ENCODE measurements at regions not wholly inside any gene's neighbourhood (a gene's known extent, or its start where the extent isn't known, plus 50 kb on each side); places are given as distances from the start of the nearest gene placed in this dataset.
"Not testable (repeated sequence)": the region's sequence is repeated elsewhere in the genome, so short reads cannot be mapped to it uniquely, and the experiment has no call there.

GRCh38 chr10:30709700-30710358 lies 80.3 kb upstream of the LYZL2 start:
- intact Hi-C loops (cut with micrococcal nuclease) = loop anchor here (10.0 kb wide), 2 partner anchors 605 to 1215 kb away; partner anchors contain the start of genes ARHGAP12 and ZEB1

GRCh38 chr10:30709229-30709628 lies 79.7 kb upstream of the LYZL2 start:
- Mint-ChIP-seq H3K4me1 (peaks cover 27% of the 10 kb centered on the region), H3K9me3 (peaks cover 16% of the 10 kb centered on the region), H3K36me3 (ENCODE audit: low read depth) (peaks cover 15% of the 10 kb centered on the region), H3K27ac (peak overlapping the region; percentile 55), H3K4me3 (no peak overlapping the region), H3K27me3 (no peaks in the 10 kb centered on the region)
- intact Hi-C loops (cut with micrococcal nuclease) = loop anchor here (10.0 kb wide), 2 partner anchors 606 to 1216 kb away; partner anchors contain the start of genes ARHGAP12 and ZEB1
- no peak for DNase-seq

More at GRCh38 chr10:30709700-30710358, 80.3 kb upstream of the LYZL2 start:
- H3K4me3 Mint-ChIP-seq = no peak overlapping the region
- peaks cover 22% of the 10 kb centered on the region for H3K4me1 Mint-ChIP-seq
- H3K9me3 Mint-ChIP-seq = peaks cover 21% of the 10 kb centered on the region
- DNase-seq = no peak
- H3K36me3 Mint-ChIP-seq (ENCODE audit: low read depth) = peaks cover 17% of the 10 kb centered on the region
- H3K27me3 Mint-ChIP-seq = no peaks in the 10 kb centered on the region
- peak overlapping the region; percentile 55 for H3K27ac Mint-ChIP-seq

- intact Hi-C loops (cut with micrococcal nuclease) = loop anchor here (10.0 kb wide), 2 partner anchors 607 to 1217 kb away; partner anchors contain the start of genes ARHGAP12 and ZEB1
- no peak overlapping the region for H3K4me3 Mint-ChIP-seq
- peaks cover 8% of the 10 kb centered on the region for H3K36me3 Mint-ChIP-seq (ENCODE audit: low read depth)
- DNase-seq = no peak
- peaks cover 36% of the 10 kb centered on the region for H3K4me1 Mint-ChIP-seq
- no peaks in the 10 kb centered on the region for H3K27me3 Mint-ChIP-seq
- peaks cover 13% of the 10 kb centered on the region for H3K9me3 Mint-ChIP-seq
- no peak overlapping the region for H3K27ac Mint-ChIP-seq
These were observed 78.7 kb upstream of the LYZL2 start for GRCh38 chr10:30708234-30708633.

GRCh38 chr10:30706189-30706588 lies 76.6 kb upstream of the LYZL2 start:
- peaks cover 52% of the 10 kb centered on the region for H3K4me1 Mint-ChIP-seq
- H3K36me3 Mint-ChIP-seq (ENCODE audit: low read depth); H3K27me3 Mint-ChIP-seq; H3K9me3 Mint-ChIP-seq; DNase-seq: not testable (repeated sequence)
- H3K27ac Mint-ChIP-seq = peak overlapping the region; percentile 98
- intact Hi-C loops (cut with micrococcal nuclease) = loop anchor here (10.0 kb wide), 2 partner anchors 609 to 1219 kb away; partner anchors contain the start of genes ARHGAP12 and ZEB1
- H3K4me3 Mint-ChIP-seq = peak overlapping the region; percentile 93

- H3K27ac Mint-ChIP-seq = peak overlapping the region; percentile 98
- intact Hi-C loops (cut with micrococcal nuclease) = loop anchor here (2.0 to 10.0 kb wide), 3 partner anchors 35 to 1219 kb away; partner anchors contain the start of genes ARHGAP12 and ZEB1
- H3K9me3 Mint-ChIP-seq = no peaks in the 10 kb centered on the region
- H3K4me3 Mint-ChIP-seq = peak overlapping the region; percentile 93
- no peaks in the 10 kb centered on the region for H3K27me3 Mint-ChIP-seq
- peak; percentile 75 for DNase-seq
- peaks cover 5% of the 10 kb centered on the region for H3K36me3 Mint-ChIP-seq (ENCODE audit: low read depth)
- H3K4me1 Mint-ChIP-seq = peaks cover 53% of the 10 kb centered on the region
These were observed 76.1 kb upstream of the LYZL2 start for GRCh38 chr10:30705625-30706149.

- Mint-ChIP-seq H3K9me3 (no peaks in the 10 kb centered on the region), H3K27ac (peak overlapping the region; percentile 98), H3K4me3 (peak overlapping the region; percentile 93), H3K36me3 (ENCODE audit: low read depth) (peaks cover 5% of the 10 kb centered on the region), H3K27me3 (no peaks in the 10 kb centered on the region), H3K4me1 (peaks cover 56% of the 10 kb centered on the region)
- DNase-seq = peak; percentile 86
- intact Hi-C loops (cut with micrococcal nuclease) = loop anchor here (2.0 to 10.0 kb wide), 3 partner anchors 34 to 1220 kb away; partner anchors contain the start of genes ARHGAP12 and ZEB1
These were observed 75.6 kb upstream of the LYZL2 start for GRCh38 chr10:30705101-30705624.

- DNase-seq = peak; percentile 84
- Mint-ChIP-seq H3K4me1 (peaks cover 59% of the 10 kb centered on the region), H3K4me3 (peak overlapping the region; percentile 93), H3K27ac (peak overlapping the region; percentile 98)
- H3K36me3 Mint-ChIP-seq (ENCODE audit: low read depth); H3K27me3 Mint-ChIP-seq; H3K9me3 Mint-ChIP-seq: not testable (repeated sequence)
- intact Hi-C loops (cut with micrococcal nuclease) = loop anchor here (2.0 to 10.0 kb wide), 4 partner anchors 34 to 1220 kb away; partner anchors contain the start of genes ARHGAP12 and ZEB1
These were observed 75.1 kb upstream of the LYZL2 start for GRCh38 chr10:30704601-30705100.

GRCh38 chr10:30704026-30704600 lies 74.6 kb upstream of the LYZL2 start:
- Mint-ChIP-seq H3K9me3 (no peaks in the 10 kb centered on the region), H3K4me3 (peak overlapping the region; percentile 93), H3K27me3 (no peaks in the 10 kb centered on the region), H3K4me1 (peaks cover 59% of the 10 kb centered on the region), H3K36me3 (ENCODE audit: low read depth) (peaks cover 6% of the 10 kb centered on the region), H3K27ac (peak overlapping the region; percentile 98)
- intact Hi-C loops (cut with micrococcal nuclease) = loop anchor here (2.0 to 10.0 kb wide), 4 partner anchors 33 to 1221 kb away; partner anchors contain the start of genes ARHGAP12 and ZEB1
- peak; percentile 69 for DNase-seq

- not testable (repeated sequence) for H3K36me3 Mint-ChIP-seq (ENCODE audit: low read depth); DNase-seq; H3K27me3 Mint-ChIP-seq; H3K9me3 Mint-ChIP-seq
- Mint-ChIP-seq H3K27ac (peak overlapping the region; percentile 98), H3K4me1 (peaks cover 61% of the 10 kb centered on the region), H3K4me3 (peak overlapping the region; percentile 93)
- intact Hi-C loops (cut with micrococcal nuclease) = loop anchor here (5.0 to 10.0 kb wide), 3 partner anchors 611 to 1221 kb away; partner anchors contain the start of genes ARHGAP12 and ZEB1
These were observed 73.9 kb upstream of the LYZL2 start for GRCh38 chr10:30703446-30703845.

GRCh38 chr10:30702860-30703259 lies 73.3 kb upstream of the LYZL2 start:
- no peak for DNase-seq
- Mint-ChIP-seq H3K4me3 (peak overlapping the region; percentile 76), H3K27me3 (no peaks in the 10 kb centered on the region), H3K9me3 (no peaks in the 10 kb centered on the region), H3K4me1 (peaks cover 67% of the 10 kb centered on the region), H3K36me3 (ENCODE audit: low read depth) (peaks cover 6% of the 10 kb centered on the region), H3K27ac (peak overlapping the region; percentile 95)
- intact Hi-C loops (cut with micrococcal nuclease) = loop anchor here (5.0 to 10.0 kb wide), 3 partner anchors 612 to 1222 kb away; partner anchors contain the start of genes ARHGAP12 and ZEB1

- no peaks in the 10 kb centered on the region for H3K9me3 Mint-ChIP-seq
- peaks cover 78% of the 10 kb centered on the region for H3K4me1 Mint-ChIP-seq
- peak; percentile 92 for DNase-seq
- H3K27me3 Mint-ChIP-seq = no peaks in the 10 kb centered on the region
- H3K36me3 Mint-ChIP-seq (ENCODE audit: low read depth) = peaks cover 6% of the 10 kb centered on the region
- intact Hi-C loops (cut with micrococcal nuclease) = loop anchor here (1.0 to 10.0 kb wide), 8 partner anchors 15 to 1223 kb away; partner anchors contain the start of genes ARHGAP12 and ZEB1
- peak overlapping the region; percentile 76 for H3K4me3 Mint-ChIP-seq
- peak overlapping the region; percentile 95 for H3K27ac Mint-ChIP-seq
These were observed 72.1 kb upstream of the LYZL2 start for GRCh38 chr10:30701451-30702173.

- H3K27ac Mint-ChIP-seq = peak overlapping the region; percentile 82
- DNase-seq = peak; percentile 69
- peak overlapping the region; percentile 22 for H3K4me3 Mint-ChIP-seq
- no peaks in the 10 kb centered on the region for H3K27me3 Mint-ChIP-seq
- intact Hi-C loops (cut with micrococcal nuclease) = no loop called here
- H3K9me3 Mint-ChIP-seq = no peaks in the 10 kb centered on the region
- peaks cover 11% of the 10 kb centered on the region for H3K36me3 Mint-ChIP-seq (ENCODE audit: low read depth)
- peaks cover 65% of the 10 kb centered on the region for H3K4me1 Mint-ChIP-seq
These were observed 68.3 kb upstream of the LYZL2 start for GRCh38 chr10:30697806-30698205.

- Mint-ChIP-seq H3K4me3 (peak overlapping the region; percentile 22), H3K27ac (peak overlapping the region; percentile 82), H3K4me1 (peaks cover 63% of the 10 kb centered on the region)
- H3K27me3 Mint-ChIP-seq; intact Hi-C loops (cut with micrococcal nuclease); H3K36me3 Mint-ChIP-seq (ENCODE audit: low read depth); H3K9me3 Mint-ChIP-seq: not testable (repeated sequence)
- peak; percentile 66 for DNase-seq
These were observed 67.7 kb upstream of the LYZL2 start for GRCh38 chr10:30697221-30697620.
